ENCODE measurements at regions not wholly inside any gene's neighbourhood (a gene's known extent, or its start where the extent isn't known, plus 50 kb on each side); places are given as distances from the start of the nearest gene placed in this dataset.
"Not testable (repeated sequence)": the region's sequence is repeated elsewhere in the genome, so short reads cannot be mapped to it uniquely, and the experiment has no call there.

DNA sequence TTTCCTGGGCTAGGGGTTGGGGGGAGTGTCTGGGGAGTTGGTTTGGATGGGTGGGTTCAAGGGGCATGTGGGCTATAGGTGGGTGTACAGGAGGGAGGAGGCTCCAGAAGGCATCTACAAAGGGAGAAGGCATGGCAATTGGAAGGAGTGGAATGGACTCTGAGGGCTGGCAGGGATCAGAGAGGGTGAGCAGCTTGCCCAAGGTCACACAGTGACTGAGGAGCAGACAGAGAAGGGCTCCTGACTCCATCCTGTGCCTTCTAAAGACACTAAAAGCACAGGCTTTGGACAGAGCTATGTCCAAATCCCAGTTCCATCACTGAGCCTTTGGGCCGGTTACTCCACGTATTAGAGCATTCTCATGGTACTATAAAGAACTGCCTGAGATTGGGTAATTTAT lies 151.8 kb downstream of the PTPRU start:
- no peak for DNase-seq (ENCODE audit: low read depth)

GRCh38 chr1:29387210-29387609 lies 150.9 kb downstream of the PTPRU start:
- no peak for DNase-seq (ENCODE audit: low read depth)

GRCh38 chr1:29386453-29386852 lies 150.1 kb downstream of the PTPRU start:
- not testable (repeated sequence) for DNase-seq (ENCODE audit: low read depth)

- no peak for DNase-seq (ENCODE audit: low read depth)
Observed at GRCh38 chr1:29385966-29386365, 149.6 kb downstream of the PTPRU start.

- no peak for DNase-seq (ENCODE audit: low read depth)
Observed at GRCh38 chr1:29384496-29385015, 148.2 kb downstream of the PTPRU start.

DNA sequence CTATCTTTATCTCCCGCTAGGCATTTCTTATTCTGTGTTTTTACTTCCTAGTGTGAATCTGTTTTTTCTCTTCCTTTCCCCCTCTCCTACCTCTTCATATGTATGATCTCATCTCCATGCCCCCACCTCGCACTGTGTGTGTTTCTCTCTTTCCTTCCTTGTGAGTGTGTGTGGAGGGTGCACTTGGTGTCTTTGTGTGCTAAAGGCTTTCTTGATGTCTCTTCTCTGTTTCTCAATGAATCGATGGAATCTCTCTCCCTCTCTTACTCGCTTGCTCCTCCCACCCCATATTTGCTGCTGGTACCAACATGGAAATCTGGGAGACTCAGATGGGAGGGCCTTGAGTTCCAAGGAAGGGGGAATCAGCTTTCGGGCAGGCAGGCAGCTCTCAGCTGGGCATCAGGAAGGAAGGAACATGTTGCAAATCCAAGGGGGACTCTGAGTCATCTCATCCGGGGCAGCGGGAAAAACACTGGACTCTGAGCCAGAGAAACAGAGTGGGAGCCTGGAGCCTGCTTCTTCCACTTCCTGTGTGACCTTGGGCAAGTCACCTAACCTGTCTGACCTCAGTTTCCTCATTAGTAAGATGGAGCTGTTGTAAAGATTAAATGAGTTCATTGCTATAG lies 147.5 kb downstream of the PTPRU start:
- no peak for DNase-seq (ENCODE audit: low read depth)

- DNase-seq (ENCODE audit: low read depth), result no peak
Observed at GRCh38 chr1:29382851-29383745, 146.8 kb downstream of the PTPRU start.

DNA sequence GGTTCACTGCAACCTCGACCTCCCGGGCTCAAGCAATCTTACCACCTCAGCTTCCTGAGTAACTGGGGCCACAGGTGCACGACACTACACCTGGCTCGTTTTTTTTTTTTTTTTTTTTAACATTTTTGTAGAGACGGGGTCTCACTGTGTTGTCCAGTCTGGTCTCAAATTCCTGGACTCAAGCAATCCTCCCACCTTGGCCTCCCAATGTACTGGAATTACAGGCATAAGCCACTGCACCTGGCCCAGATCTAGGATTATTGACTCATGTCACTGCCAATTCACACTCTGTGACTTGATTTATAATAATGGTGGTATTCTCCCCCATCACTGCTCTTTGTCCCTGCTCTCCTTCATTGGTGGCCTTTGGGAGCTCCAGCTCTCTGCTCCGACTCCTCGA lies 145.1 kb downstream of the PTPRU start:
- no peak for DNase-seq (ENCODE audit: low read depth)

GRCh38 chr1:29380532-29380931 lies 144.2 kb downstream of the PTPRU start:
- no peak for DNase-seq (ENCODE audit: low read depth)

DNA sequence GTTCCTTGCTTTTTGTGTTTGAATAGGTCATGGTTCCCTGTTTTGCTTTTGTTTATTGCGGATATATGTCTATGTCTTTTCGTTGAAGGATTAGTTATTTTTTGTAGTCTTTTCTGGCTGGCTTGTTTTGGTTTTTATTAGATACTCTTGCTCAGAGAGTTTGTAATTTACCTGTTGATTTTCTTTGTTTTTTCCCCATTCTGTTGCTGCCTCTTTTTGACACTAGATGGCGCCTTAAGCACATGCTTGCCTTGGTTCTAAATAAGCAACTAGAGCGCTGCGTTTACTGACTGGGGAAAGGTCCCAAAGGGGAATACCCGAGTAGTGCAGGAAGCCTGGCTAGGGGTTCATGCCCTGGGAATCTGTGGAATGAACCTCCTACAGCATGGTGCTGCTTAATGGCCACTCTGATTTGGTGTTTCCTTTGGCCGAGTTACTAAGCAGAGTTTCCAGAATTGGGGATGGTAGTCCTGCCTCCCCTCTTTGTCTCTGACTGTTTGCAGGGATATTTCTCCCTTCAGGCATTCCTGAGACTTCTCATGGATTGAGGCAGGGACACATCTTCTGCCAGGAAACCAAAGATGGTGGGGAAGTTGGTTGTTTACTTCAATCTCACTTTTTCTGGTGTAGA lies 143.2 kb downstream of the PTPRU start:
- no peak for DNase-seq (ENCODE audit: low read depth)

Measured in fibroblast of gingiva (primary cell).